ENCODE measurements at regions not wholly inside any gene's neighbourhood (a gene's known extent, or its start where the extent isn't known, plus 50 kb on each side); places are given as distances from the start of the nearest gene placed in this dataset.

DNA sequence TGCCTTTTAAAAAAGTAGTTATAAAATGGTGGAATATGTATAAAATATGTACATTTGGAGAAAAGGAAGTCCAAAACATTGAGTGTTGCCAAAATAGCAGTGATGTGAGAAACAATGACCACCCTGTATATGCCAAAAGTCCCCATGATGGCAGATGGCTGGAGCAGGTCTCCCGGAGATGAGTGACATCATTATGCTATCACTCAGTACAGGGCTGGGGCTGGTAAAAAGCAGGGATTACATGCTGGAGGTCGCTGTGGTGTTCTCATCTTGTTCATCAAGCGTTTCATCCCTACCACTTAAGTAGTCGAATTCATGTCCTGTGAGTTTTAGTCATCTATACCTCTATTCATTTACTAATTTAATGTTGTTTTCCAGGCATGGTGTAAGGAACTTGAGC is 315.3 kb upstream of the SLC35B3 start:
- DNase-seq (ENCODE audit: low read depth in 2 of 2), result no peak

DNA sequence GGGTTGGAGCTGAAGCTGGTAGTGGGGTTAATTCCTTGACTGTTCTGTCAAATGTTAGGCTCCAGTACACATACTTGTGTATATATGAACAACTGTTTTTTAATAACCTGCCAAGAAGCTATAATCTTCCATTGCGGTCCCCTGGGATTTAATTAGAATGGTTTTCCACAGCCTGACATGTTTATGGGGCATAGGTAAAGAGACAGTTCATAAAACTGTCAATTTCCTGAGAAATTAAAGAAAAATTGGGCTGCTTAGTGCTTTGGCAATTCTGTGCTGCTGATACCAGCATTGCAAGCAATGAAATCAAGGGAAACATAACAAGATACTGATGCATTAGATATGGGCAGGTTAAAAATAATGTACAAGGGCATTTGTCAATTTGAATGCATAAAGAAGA is 314.1 kb upstream of the SLC35B3 start:
- DNase-seq (ENCODE audit: low read depth in 2 of 2), result no peak

DNA sequence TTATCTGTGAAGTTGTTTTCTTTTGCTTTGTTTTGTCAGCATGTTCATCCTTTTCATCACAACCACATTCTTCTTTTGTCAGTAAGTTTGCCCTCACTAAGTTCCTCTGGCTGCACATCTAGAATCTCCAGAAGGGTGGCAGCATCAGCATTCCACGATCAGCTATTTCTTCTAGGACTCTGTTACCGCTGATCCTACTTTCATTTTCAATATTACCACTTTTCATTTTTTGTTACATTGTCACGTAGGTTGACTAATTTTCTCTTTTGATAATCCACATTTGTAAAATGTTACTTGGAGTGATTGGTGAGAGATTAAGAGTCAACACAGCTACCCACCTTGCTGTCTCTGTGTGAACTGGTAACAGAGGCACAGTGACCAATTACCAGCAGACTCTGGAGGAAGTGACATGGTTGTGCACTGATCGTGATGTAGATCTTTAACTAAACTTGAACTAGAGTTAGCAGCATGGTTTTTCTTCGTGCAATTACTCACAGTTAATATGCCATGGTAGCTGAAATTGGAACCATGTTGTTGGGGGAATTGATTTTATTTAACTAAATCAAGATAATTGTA is 307.9 kb upstream of the SLC35B3 start:
- no peak for DNase-seq (ENCODE audit: low read depth in 2 of 2)

DNA sequence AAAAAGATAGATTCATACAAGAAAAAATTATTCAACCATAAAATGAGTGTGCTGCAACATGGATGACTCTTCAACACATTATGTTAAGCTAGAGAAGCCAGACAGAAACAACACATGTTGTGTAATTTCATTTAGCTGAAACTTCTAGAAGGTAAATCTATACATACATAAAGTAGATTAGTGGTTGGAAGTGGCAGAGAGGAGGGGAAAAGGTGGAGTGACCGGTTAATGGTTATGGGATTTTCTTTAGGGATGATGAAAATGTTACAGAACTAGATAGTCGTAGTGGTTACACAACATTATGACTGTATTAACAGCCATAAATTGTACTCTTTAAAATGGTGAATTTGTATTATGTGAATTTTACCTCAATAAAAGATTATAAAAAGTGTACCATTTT is 304.1 kb upstream of the SLC35B3 start:
- no peak for DNase-seq (ENCODE audit: low read depth in 2 of 2)

DNA sequence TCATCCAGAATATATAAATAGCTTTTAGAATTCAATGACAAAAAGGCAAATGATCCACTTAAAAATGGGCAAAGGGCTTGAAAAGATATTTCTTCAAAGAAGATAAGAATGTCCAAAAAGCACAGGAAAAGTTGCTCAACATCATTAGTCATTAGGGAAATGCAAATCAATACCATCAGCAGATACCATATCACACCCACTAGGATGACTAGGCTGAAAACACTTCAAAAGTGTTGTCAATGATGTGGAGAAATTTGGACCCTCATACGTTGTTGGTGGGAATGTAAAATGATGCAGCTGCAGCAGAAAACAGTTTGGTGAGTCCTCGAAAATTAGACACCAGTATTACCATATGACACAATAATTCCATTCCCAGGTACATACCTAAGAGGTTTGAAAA is 303.6 kb upstream of the SLC35B3 start:
- DNase-seq (ENCODE audit: low read depth in 2 of 2), result no peak

DNA sequence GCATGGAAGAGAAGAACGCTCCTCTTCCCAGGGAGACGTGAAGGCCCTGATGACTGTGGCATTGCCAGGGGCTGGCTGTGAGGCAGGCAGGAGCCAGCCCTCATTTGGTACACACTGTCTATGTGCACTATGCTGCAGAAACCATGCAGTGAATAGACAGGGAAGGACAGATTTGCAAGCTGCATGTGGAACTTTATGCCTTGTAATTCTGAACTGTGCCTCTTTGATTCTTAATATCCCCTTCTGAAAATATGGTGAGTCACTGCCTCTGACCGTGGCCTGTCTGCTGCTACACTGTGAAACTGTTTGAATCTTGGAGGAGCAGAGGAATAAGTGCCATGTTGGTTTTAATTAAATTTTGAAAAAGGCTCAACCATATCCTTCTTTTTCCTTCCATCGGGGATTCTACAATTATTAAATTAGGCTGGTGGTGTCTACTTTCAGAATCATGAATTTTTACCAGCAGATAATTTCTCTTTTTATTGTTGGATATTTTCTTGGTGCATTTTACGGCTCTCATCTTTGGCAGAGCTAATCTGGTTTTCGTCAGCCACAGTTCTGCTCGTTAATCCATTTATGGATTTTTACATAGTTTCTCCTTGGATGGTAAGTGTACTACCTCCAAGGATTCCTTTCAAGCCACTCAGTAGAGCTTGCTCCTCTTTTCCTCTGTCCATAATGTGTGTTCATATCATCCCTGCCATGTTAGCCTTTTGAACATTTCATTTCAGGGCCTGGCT is 301.0 kb upstream of the SLC35B3 start:
- DNase-seq (ENCODE audit: low read depth in 2 of 2), result no peak

DNA sequence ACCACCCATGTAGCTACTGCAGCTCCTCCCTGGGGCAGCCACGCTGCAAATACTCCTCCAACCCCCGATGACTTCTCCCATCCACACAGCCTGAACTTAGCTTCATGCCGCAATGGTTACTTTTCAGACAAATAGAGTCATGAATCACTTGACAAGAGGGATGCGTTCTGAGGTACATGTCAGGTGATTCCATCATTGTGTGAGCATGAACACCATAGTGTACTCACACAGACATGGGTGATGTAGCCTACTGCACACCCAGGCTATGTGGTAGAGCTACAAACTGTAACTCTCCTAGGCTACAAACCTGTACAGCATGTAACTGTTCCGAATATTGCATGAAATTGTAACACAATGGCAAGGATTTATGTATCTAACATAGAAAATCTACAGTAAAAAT is 298.5 kb upstream of the SLC35B3 start:
- DNase-seq (ENCODE audit: low read depth in 2 of 2), result no peak

DNA sequence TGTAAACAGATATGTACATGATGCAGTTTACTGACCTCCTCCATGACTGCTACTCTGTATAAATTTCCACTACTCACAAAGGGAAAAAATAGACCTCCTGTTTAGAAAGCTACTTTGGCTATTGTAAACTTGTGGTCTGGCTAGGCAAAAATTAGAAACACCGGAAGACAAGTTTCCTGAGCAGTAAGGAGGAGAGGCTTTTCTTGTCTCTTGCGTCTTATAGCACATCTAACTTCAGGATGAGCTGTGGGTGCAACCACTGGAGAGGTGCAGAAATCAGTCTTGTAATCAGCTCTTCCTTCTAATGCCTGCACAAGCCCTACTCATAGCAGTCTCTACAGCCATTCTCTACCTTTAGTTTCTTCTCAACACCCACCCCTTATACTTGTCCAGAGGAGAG is 296.5 kb upstream of the SLC35B3 start:
- no peak for DNase-seq (ENCODE audit: low read depth in 2 of 2)

DNA sequence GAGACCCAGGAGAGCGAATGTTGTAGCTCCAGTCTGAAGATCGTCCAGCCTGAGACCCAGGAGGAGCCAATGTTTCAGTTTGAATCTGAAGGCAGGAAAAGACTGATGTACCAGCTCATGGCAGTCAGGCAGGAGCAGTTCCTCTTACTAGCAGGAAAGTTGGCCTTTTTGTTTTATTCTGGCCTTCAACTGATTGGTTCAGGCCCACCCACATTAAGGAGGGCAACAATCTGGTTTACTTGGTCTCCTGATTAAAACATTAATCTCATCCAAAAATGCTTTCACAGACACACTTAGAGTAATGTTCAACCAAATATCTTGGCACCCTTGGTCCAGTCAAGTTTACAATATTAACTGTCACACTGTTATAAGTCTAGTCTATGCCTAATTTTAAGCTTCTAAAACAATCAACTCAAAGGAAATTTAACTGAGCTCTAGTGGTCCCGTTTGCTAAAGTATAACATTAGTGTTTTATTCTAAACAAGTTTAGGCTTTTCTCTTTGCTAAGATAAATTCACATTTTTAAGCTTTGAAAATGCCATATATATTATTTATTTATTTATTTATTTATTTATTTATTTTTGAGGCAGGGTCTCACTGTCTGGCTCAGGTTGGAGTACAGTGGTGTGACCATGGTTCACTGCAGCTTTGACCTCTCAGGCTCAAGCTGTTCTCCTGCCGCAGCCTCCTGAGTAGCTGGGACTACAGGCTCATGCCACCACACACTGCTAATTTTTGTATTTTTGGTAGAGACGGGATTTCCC is 275.5 kb upstream of the SLC35B3 start:
- no peak for DNase-seq (ENCODE audit: low read depth in 2 of 2)

DNA sequence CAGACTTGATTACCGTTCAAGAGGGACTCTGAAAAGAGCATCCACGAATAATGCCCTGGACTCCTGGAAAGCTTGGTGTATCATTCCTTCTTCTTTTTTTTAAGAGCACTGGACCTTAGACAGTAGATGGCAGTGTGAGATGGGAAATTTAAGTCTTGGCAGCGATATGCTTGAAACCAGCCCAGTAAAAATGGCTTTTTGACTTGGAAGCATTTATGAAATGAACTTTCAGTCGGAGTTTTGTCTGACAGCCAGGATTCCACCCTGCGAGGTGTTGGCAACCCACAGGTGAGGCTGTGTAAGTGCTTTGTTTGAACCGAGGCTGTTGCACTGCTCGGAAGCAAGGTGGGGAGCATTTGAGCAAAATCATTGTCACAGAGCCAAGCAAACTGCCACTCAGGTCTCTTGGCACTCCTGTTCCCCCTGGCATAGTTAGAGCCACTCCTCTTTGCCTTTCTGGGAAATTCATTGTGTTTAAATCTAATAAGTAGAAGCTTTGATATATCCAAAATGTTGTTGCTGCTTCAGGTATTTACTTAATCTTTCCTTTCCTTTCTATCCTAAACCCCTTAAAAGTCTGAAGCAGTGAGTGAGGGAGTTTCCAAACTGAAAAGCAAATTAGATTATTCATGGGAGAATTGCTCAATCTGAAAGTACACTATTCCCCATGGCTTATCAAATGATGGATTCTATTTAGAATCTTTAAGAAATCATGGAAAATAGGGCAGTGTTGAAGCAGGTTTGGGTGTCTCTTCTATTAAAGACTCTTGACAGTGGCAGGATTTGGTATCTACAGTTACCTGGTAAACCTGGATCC is 272.8 kb upstream of the SLC35B3 start:
- DNase-seq (ENCODE audit: low read depth in 2 of 2), result no peak

DNA sequence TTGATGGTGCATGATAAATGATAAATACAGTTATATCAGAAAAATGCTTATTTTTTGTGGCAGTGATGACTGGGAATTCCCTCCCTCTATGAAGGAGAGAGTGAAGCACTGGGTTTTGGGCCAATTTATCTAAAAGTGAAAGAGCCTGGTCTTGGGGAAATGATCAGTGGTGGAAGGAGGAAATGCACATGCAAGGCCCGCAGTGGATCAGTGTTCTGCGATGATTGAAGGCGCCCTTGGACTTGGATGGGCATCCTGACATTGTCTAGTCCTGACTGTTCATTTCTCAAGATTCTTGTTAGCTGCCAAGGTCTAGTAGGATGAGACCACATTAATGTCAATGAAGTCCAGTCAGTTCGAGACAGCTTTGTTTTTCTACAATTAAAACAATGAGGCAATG is 272.0 kb upstream of the SLC35B3 start:
- DNase-seq (ENCODE audit: low read depth in 2 of 2), result no peak

DNA sequence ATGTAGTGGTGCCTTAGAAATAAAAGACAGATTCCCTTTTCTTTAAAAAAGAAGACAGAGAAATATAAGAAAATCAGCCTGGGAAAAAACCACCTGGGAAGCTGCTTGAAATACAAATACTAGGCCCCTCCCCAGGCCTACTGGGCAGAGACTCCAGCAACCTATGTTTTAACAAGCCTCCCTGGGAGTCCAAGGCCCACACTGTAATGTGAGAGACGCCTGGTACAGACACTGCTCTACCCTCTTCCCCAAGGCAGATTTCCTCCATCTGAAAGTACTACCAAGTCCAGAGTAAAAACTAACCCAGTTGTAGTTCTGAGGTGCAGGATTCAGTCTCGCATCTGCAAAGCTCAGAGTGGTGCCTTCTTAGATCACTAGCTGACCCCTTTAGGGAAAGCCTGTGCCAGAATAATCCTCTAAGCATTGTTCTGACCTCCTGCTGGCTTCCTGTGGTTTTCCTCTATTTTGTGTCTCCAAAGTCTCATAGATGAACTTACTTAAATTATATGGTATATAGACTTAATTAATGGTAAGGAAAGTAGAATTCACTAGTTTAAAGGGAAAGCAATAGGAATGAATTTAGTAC is 270.2 kb upstream of the SLC35B3 start:
- DNase-seq (ENCODE audit: low read depth in 2 of 2), result no peak

DNA sequence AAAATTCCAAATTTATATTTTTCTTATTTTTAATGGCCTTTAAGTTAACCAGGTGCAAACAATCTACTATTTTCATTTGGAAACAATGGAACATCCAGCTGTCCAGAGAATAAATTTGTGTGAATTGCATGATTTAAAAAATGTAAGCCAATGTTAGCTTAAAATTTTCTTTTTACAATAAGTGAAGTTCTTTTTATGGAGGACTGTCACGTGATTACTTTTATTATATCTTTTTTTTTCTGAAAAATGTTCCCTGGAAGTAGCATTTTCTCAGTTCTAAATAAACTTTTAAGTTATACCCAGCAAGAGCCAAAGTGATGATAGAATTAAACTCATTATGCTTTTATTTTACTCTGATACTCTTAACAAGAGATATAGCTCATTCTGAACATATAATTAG is 267.7 kb upstream of the SLC35B3 start:
- no peak for DNase-seq (ENCODE audit: low read depth in 2 of 2)

DNA sequence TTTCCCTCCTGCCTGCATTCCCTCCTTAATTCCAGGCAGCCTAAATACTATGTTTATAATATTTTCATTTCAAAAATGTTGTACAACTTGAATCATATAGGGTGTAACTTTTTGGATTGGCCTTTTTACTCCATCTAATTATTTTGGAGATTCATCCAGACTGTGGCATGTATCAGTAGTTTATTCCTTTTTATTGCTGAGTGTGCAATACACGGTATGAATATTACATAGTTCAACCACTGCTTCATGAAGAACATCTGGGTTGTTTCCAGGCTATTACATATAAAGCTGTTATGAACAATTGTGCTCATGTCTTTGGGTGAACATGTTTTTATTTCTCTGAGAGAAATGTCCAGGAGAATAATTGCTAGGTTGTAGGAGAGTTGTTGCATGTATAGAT is 253.5 kb upstream of the SLC35B3 start:
- no peak for DNase-seq (ENCODE audit: low read depth in 2 of 2)

DNA sequence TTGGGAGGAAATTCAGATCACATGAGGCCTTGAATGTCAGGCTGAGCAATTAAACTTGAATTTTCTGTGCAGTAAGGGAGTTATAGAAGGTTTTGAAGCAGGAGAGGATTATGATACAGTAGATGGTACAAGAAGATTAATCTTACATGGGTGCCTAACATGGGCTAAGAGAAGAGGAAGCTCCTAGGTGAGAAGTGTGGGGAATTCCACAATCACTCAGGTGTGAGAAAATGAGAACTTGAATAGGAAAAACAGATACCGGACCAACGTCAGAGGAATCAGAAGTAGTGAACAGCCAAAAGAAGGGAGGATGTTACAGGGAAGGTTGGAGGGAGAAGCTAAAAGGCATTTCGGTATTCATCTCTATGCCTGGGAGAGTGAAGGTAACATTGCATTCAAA is 250.7 kb upstream of the SLC35B3 start:
- no peak for DNase-seq (ENCODE audit: low read depth in 2 of 2)

DNA sequence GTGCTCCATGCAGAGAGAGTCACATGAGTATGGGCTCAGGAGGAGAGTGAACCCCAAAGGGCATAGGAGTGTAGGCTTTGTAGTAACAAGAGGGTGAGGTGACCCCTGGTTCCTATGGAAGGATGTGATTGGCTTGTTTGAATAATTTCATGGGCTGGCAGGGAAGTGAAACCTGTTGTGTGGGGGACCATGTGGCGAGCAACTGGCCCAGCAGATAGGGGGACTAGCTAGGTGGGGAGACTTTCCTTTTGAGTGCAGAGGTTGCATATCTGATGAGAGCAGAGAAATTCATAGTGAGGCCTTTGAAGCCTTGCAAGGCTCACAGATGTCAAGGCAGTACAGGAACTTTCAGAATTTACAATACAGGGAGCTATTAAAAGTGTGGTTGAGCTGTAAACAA is 247.9 kb upstream of the SLC35B3 start:
- DNase-seq (ENCODE audit: low read depth in 2 of 2), result no peak

DNA sequence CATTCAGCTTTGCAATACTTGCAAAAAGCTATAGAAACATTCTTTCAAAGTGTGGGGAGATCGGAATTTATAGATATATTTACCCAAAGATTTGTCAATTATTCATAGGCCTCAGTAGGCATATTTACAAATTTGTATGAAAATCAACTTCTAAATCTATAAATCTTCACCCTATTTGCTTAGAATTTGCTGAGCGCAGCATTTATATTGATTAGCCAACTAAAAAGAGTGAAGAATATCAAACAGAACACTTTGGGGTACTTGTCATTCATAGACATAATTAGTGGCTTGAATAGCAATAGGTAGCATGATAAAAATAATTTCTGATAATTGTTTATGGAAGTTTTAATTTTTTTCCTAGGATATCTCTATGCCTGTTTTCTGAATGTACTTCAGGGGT is 244.5 kb upstream of the SLC35B3 start:
- DNase-seq (ENCODE audit: low read depth in 2 of 2), result no peak

DNA sequence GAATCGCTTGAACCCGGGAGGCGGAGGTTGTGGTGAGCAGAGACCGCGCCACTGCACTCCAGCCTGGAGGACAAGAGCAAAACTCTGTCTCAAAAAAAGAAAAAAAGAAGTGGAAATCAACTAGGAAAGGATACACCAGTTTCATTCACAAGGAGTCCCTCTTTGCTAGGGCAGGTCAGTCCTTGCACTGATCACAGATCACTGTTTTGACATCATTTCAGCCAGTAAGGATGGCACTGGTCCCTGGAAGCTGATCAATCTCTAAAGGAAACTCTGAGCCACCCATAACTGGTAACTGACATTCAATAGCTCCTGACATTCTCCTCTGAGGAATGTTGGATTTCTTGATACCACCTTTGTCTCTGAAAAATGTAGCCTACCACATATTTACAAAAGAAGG is 243.1 kb upstream of the SLC35B3 start:
- DNase-seq (ENCODE audit: low read depth in 2 of 2), result no peak

DNA sequence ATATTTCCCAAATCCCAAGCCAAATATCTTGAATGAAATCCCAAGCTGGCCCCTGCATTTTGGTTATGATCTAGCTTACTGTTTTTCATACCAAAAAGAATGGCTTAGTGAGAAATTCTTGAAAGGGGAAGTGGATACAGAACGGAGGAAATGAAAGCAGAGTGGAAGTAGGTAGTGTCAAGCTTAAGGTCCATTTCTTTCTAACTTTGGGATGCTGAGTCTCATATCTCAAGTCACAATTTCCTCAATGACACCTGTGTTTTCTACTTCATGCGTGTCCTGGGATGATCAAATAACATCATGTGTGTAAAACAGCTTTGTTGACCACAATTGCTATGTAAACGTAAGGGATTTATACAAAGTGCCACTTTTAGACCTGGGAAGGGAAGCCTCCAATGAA is 238.8 kb upstream of the SLC35B3 start:
- DNase-seq (ENCODE audit: low read depth in 2 of 2), result no peak

DNA sequence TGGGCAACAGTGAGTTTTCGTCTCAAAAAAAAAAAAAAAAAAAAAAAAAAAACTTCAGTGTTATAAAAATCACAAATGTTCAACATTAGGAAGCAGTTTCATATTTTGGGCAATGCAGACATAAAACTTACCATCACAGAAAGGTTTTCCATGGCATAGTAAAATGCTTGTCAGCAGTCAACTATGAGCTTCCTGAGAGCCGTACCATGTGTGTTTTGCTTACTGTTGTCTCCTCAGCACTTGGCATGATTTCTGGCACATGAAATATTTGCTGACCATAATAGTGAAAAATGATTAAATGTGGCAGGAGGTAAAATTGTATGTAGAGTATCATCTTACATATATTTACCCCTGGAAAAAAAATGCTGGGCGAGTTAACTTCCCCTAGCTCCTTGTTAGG is 237.5 kb upstream of the SLC35B3 start:
- DNase-seq (ENCODE audit: low read depth in 2 of 2), result no peak

DNA sequence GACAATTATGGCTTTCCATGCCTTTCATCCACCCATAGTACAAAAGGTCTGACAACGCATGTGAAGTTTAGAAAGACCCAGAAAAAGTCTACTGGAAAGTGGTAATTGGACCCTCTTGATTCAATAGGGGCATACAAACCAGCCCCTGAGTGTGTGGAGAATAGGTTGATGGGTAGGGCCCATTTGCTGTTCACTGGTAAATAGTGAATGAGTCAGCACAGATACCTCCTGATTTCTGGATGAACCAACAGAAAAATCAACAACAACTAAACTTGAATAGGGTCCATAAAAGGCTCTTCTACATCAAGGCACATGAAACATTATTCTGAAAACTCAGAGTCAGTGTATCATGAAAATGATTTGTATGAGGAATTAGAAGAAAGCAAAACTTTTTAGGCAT is 235.4 kb upstream of the SLC35B3 start:
- DNase-seq (ENCODE audit: low read depth in 2 of 2), result no peak

DNA sequence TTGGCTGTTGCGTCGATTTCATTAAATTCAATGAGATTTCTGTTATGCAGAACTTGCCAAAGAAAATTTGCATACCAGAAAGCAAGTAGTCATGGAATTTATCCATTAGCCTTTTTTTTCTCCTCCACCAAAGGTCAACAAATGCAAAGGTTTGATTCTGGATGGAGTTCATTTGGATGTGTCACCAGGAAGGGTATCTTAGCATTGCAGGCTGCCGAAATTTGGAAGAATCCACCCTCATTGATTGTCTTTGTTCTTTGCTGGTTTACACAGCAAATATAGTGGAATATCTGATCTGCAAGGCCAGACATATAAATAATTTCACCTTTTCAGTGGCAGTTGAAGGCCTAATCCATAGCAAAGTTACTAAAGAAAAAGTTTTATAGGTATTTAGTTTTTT is 229.4 kb upstream of the SLC35B3 start:
- DNase-seq (ENCODE audit: low read depth in 2 of 2), result no peak

Measured in activated CD4-positive, alpha-beta T cell treated with anti-CD3 and anti-CD28 coated beads for 24 hours (primary cell).